ENCODE measurements at regions not wholly inside any gene's neighbourhood (a gene's known extent, or its start where the extent isn't known, plus 50 kb on each side); places are given as distances from the start of the nearest gene placed in this dataset.

- Histone ChIP-seq H3K27ac (ENCODE audit: low read depth, low read length) (no peak overlapping the region), H3K4me1 (ENCODE audit: insufficient read depth, low read length) (peaks cover 4% of the 10 kb centered on the region), H3K4me3 (ENCODE audit: insufficient read depth, low read depth, low read length) (no peak overlapping the region), H3K9me3 (ENCODE audit: insufficient read depth, low read depth, low read length) (no peaks in the 10 kb centered on the region), H3K36me3 (ENCODE audit: insufficient read depth, low read length) (no peaks in the 10 kb centered on the region), H4K20me1 (ENCODE audit: insufficient read depth, low read length) (no peaks in the 10 kb centered on the region), H3K9ac (ENCODE audit: low read length) (no peak overlapping the region), H3K4me2 (ENCODE audit: low read length) (no peak overlapping the region), H2AFZ (ENCODE audit: low read depth, low read length) (peak overlapping the region; percentile 60), H3K27me3 (ENCODE audit: insufficient read depth, low read length) (no peaks in the 10 kb centered on the region), H3K79me2 (ENCODE audit: insufficient read depth, low read length) (no peaks in the 10 kb centered on the region)
- peaks cover 4% of the 10 kb centered on the region for H3K9me3 Mint-ChIP-seq (ENCODE audit: unreplicated experiment)
- no peak for DNase-seq (ENCODE audit: low read depth)
- peaks cover 2% of the 10 kb centered on the region for H3K27me3 Mint-ChIP-seq (ENCODE audit: low read depth, unreplicated experiment)
- peaks cover 19% of the 10 kb centered on the region for H3K4me1 Mint-ChIP-seq (ENCODE audit: low read depth, unreplicated experiment)
- H3K27ac Mint-ChIP-seq (ENCODE audit: unreplicated experiment), result peak overlapping the region; percentile 75
- no peak overlapping the region for H3K4me3 Mint-ChIP-seq (ENCODE audit: unreplicated experiment)
- no peak for FAIRE-seq
- no peaks in the 10 kb centered on the region for H3K36me3 Mint-ChIP-seq (ENCODE audit: low read depth, unreplicated experiment)
- TF ChIP-seq, protein P1, sequence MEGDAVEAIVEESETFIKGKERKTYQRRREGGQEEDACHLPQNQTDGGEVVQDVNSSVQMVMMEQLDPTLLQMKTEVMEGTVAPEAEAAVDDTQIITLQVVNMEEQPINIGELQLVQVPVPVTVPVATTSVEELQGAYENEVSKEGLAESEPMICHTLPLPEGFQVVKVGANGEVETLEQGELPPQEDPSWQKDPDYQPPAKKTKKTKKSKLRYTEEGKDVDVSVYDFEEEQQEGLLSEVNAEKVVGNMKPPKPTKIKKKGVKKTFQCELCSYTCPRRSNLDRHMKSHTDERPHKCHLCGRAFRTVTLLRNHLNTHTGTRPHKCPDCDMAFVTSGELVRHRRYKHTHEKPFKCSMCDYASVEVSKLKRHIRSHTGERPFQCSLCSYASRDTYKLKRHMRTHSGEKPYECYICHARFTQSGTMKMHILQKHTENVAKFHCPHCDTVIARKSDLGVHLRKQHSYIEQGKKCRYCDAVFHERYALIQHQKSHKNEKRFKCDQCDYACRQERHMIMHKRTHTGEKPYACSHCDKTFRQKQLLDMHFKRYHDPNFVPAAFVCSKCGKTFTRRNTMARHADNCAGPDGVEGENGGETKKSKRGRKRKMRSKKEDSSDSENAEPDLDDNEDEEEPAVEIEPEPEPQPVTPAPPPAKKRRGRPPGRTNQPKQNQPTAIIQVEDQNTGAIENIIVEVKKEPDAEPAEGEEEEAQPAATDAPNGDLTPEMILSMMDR (IDR thresholded peaks at IDR 0.05; ENCODE audit: insufficient read depth, low read depth, low read length), result no peak
- no peak for TF ChIP-seq EZH2 (IDR thresholded peaks at IDR 0.05; ENCODE audit: insufficient read depth, low read length)
Observed at GRCh38 chr10:8245131-8245813, 190.8 kb downstream of the GATA3 start.

DNA sequence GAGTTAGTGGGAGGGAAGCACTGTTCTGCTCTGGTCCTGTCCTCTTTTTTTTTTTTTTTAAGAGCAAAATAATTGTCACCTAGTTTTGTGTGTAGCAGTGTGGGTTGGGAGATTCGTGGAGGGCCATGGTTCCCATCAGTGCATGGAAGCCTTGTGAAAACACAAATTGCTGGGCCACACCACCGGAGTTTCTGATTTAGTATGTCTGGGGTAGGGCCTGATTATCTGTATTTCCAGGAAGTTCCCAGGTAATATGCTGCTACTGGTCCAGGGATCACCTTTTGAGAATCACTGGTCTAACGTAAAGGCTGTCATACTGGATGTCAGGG is 191.3 kb downstream of the GATA3 start:
- no peaks in the 10 kb centered on the region for H3K79me2 ChIP-seq (ENCODE audit: insufficient read depth, low read length)
- no peak overlapping the region for H3K4me2 ChIP-seq (ENCODE audit: low read length)
- no peak for DNase-seq (ENCODE audit: low read depth)
- no peaks in the 10 kb centered on the region for H4K20me1 ChIP-seq (ENCODE audit: insufficient read depth, low read length)
- Mint-ChIP-seq H3K27me3 (ENCODE audit: low read depth, unreplicated experiment) (no peaks in the 10 kb centered on the region), H3K4me1 (ENCODE audit: low read depth, unreplicated experiment) (peaks cover 19% of the 10 kb centered on the region), H3K9me3 (ENCODE audit: unreplicated experiment) (peaks cover 4% of the 10 kb centered on the region), H3K27ac (ENCODE audit: unreplicated experiment) (no peak overlapping the region), H3K36me3 (ENCODE audit: low read depth, unreplicated experiment) (no peaks in the 10 kb centered on the region), H3K4me3 (ENCODE audit: unreplicated experiment) (no peak overlapping the region)
- no peaks in the 10 kb centered on the region for H3K36me3 ChIP-seq (ENCODE audit: insufficient read depth, low read length)
- no peak overlapping the region for H2AFZ ChIP-seq (ENCODE audit: low read depth, low read length)
- no peaks in the 10 kb centered on the region for H3K9me3 ChIP-seq (ENCODE audit: insufficient read depth, low read depth, low read length)
- no peak for TF ChIP-seq EZH2 (IDR thresholded peaks at IDR 0.05; ENCODE audit: insufficient read depth, low read length)
- TF ChIP-seq, protein P1 (IDR thresholded peaks at IDR 0.05; ENCODE audit: insufficient read depth, low read depth, low read length), result no peak
- H3K27ac ChIP-seq (ENCODE audit: low read depth, low read length), result no peak overlapping the region
- no peak overlapping the region for H3K9ac ChIP-seq (ENCODE audit: low read length)
- peaks cover 4% of the 10 kb centered on the region for H3K4me1 ChIP-seq (ENCODE audit: insufficient read depth, low read length)
- no peak for FAIRE-seq
- no peaks in the 10 kb centered on the region for H3K27me3 ChIP-seq (ENCODE audit: insufficient read depth, low read length)
- no peak overlapping the region for H3K4me3 ChIP-seq (ENCODE audit: insufficient read depth, low read depth, low read length)

- no peak overlapping the region for H3K27ac ChIP-seq (ENCODE audit: low read depth, low read length)
- no peaks in the 10 kb centered on the region for H3K36me3 ChIP-seq (ENCODE audit: insufficient read depth, low read length)
- Mint-ChIP-seq H3K36me3 (ENCODE audit: low read depth, unreplicated experiment) (no peaks in the 10 kb centered on the region), H3K27ac (ENCODE audit: unreplicated experiment) (no peak overlapping the region), H3K4me1 (ENCODE audit: low read depth, unreplicated experiment) (peaks cover 19% of the 10 kb centered on the region), H3K9me3 (ENCODE audit: unreplicated experiment) (peaks cover 4% of the 10 kb centered on the region), H3K27me3 (ENCODE audit: low read depth, unreplicated experiment) (no peaks in the 10 kb centered on the region), H3K4me3 (ENCODE audit: unreplicated experiment) (no peak overlapping the region)
- H2AFZ ChIP-seq (ENCODE audit: low read depth, low read length), result no peak overlapping the region
- TF ChIP-seq EZH2 (IDR thresholded peaks at IDR 0.05; ENCODE audit: insufficient read depth, low read length), result no peak
- TF ChIP-seq, protein P1 (IDR thresholded peaks at IDR 0.05; ENCODE audit: insufficient read depth, low read depth, low read length), result no peak
- no peak overlapping the region for H3K9ac ChIP-seq (ENCODE audit: low read length)
- no peaks in the 10 kb centered on the region for H3K27me3 ChIP-seq (ENCODE audit: insufficient read depth, low read length)
- H3K79me2 ChIP-seq (ENCODE audit: insufficient read depth, low read length), result no peaks in the 10 kb centered on the region
- FAIRE-seq (no peak), DNase-seq (ENCODE audit: low read depth) (no peak)
- H3K4me3 ChIP-seq (ENCODE audit: insufficient read depth, low read depth, low read length), result no peak overlapping the region
- H4K20me1 ChIP-seq (ENCODE audit: insufficient read depth, low read length), result no peaks in the 10 kb centered on the region
- H3K9me3 ChIP-seq (ENCODE audit: insufficient read depth, low read depth, low read length), result no peaks in the 10 kb centered on the region
- peaks cover 4% of the 10 kb centered on the region for H3K4me1 ChIP-seq (ENCODE audit: insufficient read depth, low read length)
- H3K4me2 ChIP-seq (ENCODE audit: low read length), result no peak overlapping the region
Observed at GRCh38 chr10:8246548-8246947, 192.1 kb downstream of the GATA3 start.
